ENCODE measurements at regions not wholly inside any gene's neighbourhood (a gene's known extent, or its start where the extent isn't known, plus 50 kb on each side); places are given as distances from the start of the nearest gene placed in this dataset.

GRCh38 chr1:193566735-193567134 lies 380.3 kb upstream of the B3GALT2 start:
- TF ChIP-seq, protein P1, sequence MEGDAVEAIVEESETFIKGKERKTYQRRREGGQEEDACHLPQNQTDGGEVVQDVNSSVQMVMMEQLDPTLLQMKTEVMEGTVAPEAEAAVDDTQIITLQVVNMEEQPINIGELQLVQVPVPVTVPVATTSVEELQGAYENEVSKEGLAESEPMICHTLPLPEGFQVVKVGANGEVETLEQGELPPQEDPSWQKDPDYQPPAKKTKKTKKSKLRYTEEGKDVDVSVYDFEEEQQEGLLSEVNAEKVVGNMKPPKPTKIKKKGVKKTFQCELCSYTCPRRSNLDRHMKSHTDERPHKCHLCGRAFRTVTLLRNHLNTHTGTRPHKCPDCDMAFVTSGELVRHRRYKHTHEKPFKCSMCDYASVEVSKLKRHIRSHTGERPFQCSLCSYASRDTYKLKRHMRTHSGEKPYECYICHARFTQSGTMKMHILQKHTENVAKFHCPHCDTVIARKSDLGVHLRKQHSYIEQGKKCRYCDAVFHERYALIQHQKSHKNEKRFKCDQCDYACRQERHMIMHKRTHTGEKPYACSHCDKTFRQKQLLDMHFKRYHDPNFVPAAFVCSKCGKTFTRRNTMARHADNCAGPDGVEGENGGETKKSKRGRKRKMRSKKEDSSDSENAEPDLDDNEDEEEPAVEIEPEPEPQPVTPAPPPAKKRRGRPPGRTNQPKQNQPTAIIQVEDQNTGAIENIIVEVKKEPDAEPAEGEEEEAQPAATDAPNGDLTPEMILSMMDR (IDR thresholded peaks at IDR 0.05) = no peak
- TF ChIP-seq EP300 (IDR thresholded peaks at IDR 0.05) = no peak
